Fibroblast of lung (primary cell): ENCODE measurements at regions not wholly inside any gene's neighbourhood (a gene's known extent, or its start where the extent isn't known, plus 50 kb on each side); places are given as distances from the start of the nearest gene placed in this dataset.

Source experiments
- EZH2 ChIP-seq: IDR thresholded peaks from 2 replicates; pipeline ENCODE4 v1.5.1; 2012; ENCODE audit warnings: low read length, control low read depth, mild to moderate bottlenecking; ENCODE audit errors: missing control alignments
- TF ChIP-seq, protein P1 (sequence below), 2 donors: IDR thresholded peaks in 1 of 2; conservative IDR thresholded peaks in 1 of 2; 1 replicate in 1 of 2; 2 replicates in 1 of 2; pipeline ENCODE4 v1.5.1; 2011 to 2012; ENCODE audit warnings: low read length in 2 of 2, control low read depth in 1 of 2, inconsistent platforms in 1 of 2, low read depth in 1 of 2, mild to moderate bottlenecking in 1 of 2

DNA sequence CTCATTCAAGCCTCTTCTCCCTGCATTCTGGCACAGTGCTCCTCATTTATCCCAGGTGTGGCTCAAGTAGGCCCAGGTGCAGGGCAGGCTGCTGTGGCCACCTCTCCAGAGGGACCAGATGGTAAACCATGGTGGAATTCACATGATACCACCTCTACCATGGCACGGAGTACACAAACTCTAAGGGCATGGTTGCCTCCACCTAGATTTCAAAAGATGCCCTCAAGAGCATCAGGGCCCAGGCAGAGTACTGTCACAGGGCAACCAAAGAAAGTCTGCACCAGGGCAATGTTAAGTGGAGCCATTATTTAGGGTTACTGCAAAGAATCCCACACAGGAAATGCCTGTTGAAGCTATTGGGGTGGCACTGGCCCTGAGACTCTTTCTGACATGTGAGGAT lies 647.1 kb upstream of the MIR17HG start:
- TF ChIP-seq, protein P1, sequence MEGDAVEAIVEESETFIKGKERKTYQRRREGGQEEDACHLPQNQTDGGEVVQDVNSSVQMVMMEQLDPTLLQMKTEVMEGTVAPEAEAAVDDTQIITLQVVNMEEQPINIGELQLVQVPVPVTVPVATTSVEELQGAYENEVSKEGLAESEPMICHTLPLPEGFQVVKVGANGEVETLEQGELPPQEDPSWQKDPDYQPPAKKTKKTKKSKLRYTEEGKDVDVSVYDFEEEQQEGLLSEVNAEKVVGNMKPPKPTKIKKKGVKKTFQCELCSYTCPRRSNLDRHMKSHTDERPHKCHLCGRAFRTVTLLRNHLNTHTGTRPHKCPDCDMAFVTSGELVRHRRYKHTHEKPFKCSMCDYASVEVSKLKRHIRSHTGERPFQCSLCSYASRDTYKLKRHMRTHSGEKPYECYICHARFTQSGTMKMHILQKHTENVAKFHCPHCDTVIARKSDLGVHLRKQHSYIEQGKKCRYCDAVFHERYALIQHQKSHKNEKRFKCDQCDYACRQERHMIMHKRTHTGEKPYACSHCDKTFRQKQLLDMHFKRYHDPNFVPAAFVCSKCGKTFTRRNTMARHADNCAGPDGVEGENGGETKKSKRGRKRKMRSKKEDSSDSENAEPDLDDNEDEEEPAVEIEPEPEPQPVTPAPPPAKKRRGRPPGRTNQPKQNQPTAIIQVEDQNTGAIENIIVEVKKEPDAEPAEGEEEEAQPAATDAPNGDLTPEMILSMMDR (conservative IDR thresholded peaks at IDR 0.05 in 1 of 2, IDR thresholded peaks at IDR 0.05 in 1 of 2; ENCODE audit: low read depth in 1 of 2, low read length in 2 of 2), result no peak
- TF ChIP-seq EZH2, result no peak
